ENCODE measurements at regions not wholly inside any gene's neighbourhood (a gene's known extent, or its start where the extent isn't known, plus 50 kb on each side); places are given as distances from the start of the nearest gene placed in this dataset.

GRCh38 chr12:62207248-62207647 is 53.0 kb upstream of the USP15 start:
- no peak for TF ChIP-seq CTCF (IDR thresholded peaks at IDR 0.05; ENCODE audit: borderline replicate concordance, control extremely low read depth, extremely low read depth, insufficient read depth, missing control alignments)
- DNase-seq (ENCODE audit: low spot score): no peak
- in situ Hi-C loops (cut with MboI; ENCODE audit: low sequenced_read_pairs, unreplicated experiment): no loop called here

Measured in GM13976 (cell line).